B cell (primary cell): ENCODE measurements at regions not wholly inside any gene's neighbourhood (a gene's known extent, or its start where the extent isn't known, plus 50 kb on each side); places are given as distances from the start of the nearest gene placed in this dataset.

ENCODE experiments used
- CTCF ChIP-seq: fragments of 200-600 bp; IDR thresholded peaks from one replicate; pipeline ENCODE4 v1.8.0; 2022; ENCODE audit warnings: antibody characterized with exemption, mild to moderate bottlenecking
- EZH2 ChIP-seq: IDR thresholded peaks from 2 replicates; pipeline ENCODE4 v1.6.1; 2012; ENCODE audit warnings: borderline replicate concordance, low read depth, mild to moderate bottlenecking, moderate library complexity, low read length; ENCODE audit not compliant: insufficient read depth, poor library complexity, severe bottlenecking

- TF ChIP-seq CTCF (no peak), EZH2 (no peak)
Observed at GRCh38 chr5:101455048-101455447, 552.0 kb upstream of the ST8SIA4 start.
